Keratinocyte (primary cell): ENCODE measurements at regions not wholly inside any gene's neighbourhood (a gene's known extent, or its start where the extent isn't known, plus 50 kb on each side); places are given as distances from the start of the nearest gene placed in this dataset.

ENCODE experiments used
- DNase-seq: peaks from one replicate; pipeline ENCODE4 v3.0.0-alpha.2; 2011; ENCODE audit warnings: low read depth, missing footprints, low spot score
- FAIRE-seq: peaks from 2 replicates; lab custom pipeline; 2011; peaks lifted over from hg19 to GRCh38; lab: Jason Lieb, UNC
- H2AFZ ChIP-seq: 2 replicates; pipeline ENCODE4 v1.6.0; 2012; ENCODE audit warnings: low read length, control low read depth, inconsistent platforms; ENCODE audit not compliant: control insufficient read depth
- H3K27ac ChIP-seq: 2 replicates; pipeline ENCODE4 v1.5.1; 2011; ENCODE audit warnings: low read length; ENCODE audit not compliant: control insufficient read depth, insufficient read depth
- H3K27me3 ChIP-seq: 3 replicates; pipeline ENCODE4 v1.6.0; 2011; ENCODE audit warnings: low read length; ENCODE audit not compliant: control insufficient read depth, insufficient read depth; ENCODE audit errors: extremely low read depth
- H3K36me3 ChIP-seq, 2 experiments: 2 replicates in 1 of 2; 3 replicates in 1 of 2; pipeline ENCODE4 v1.5.1; 2011; ENCODE audit warnings: low read length in 2 of 2, mild to moderate bottlenecking in 1 of 2; ENCODE audit not compliant: control insufficient read depth in 2 of 2, insufficient read depth in 2 of 2; ENCODE audit errors: extremely low read depth in 1 of 2
- H3K4me1 ChIP-seq: 3 replicates; pipeline ENCODE4 v1.5.1; 2011; ENCODE audit warnings: low read length; ENCODE audit not compliant: control insufficient read depth, insufficient read depth; ENCODE audit errors: extremely low read depth
- H3K4me2 ChIP-seq: 3 replicates; pipeline ENCODE4 v1.6.0; 2011; ENCODE audit warnings: low read depth, low read length; ENCODE audit not compliant: control insufficient read depth, insufficient read depth; ENCODE audit errors: extremely low read depth
- H3K4me3 ChIP-seq, 3 experiments: fragments of 200-600 bp in 1 of 3; sonication (generic) in 1 of 3; 2 replicates in 2 of 3; 3 replicates in 1 of 3; pipeline ENCODE4 v1.5.1; 2011 to 2016; ENCODE audit warnings: low read length in 3 of 3, mild to moderate bottlenecking in 3 of 3, control low read depth in 2 of 3, inconsistent platforms in 1 of 3, low read depth in 1 of 3, mixed read lengths in 1 of 3, mixed run types in 1 of 3, moderate library complexity in 1 of 3; ENCODE audit not compliant: control insufficient read depth in 2 of 3, insufficient read depth in 2 of 3; ENCODE audit errors: extremely low read depth in 1 of 3
- H3K79me2 ChIP-seq: 2 replicates; pipeline ENCODE4 v1.6.0; 2012; ENCODE audit warnings: low read length; ENCODE audit not compliant: control insufficient read depth, insufficient read depth
- H3K9ac ChIP-seq: 3 replicates; pipeline ENCODE4 v1.6.0; 2011; ENCODE audit warnings: low read length; ENCODE audit not compliant: control insufficient read depth, insufficient read depth; ENCODE audit errors: extremely low read depth
- H3K9me1 ChIP-seq: 3 replicates; pipeline ENCODE4 v1.6.0; 2011; ENCODE audit warnings: low read length; ENCODE audit not compliant: control insufficient read depth, insufficient read depth; ENCODE audit errors: extremely low read depth
- H3K9me3 ChIP-seq: 2 replicates; pipeline ENCODE4 v1.5.1; 2012; ENCODE audit warnings: low read depth, low read length; ENCODE audit not compliant: control insufficient read depth
- H4K20me1 ChIP-seq: 3 replicates; pipeline ENCODE4 v1.6.0; 2011; ENCODE audit warnings: low read length; ENCODE audit not compliant: control insufficient read depth, insufficient read depth; ENCODE audit errors: extremely low read depth
- EZH2 ChIP-seq: IDR thresholded peaks from one replicate; pipeline ENCODE4 v1.6.1; 2012; ENCODE audit warnings: inconsistent platforms, mild to moderate bottlenecking, low read length, moderate library complexity
- dilution Hi-C: fragments of 300-500 bp; cut with MboI; formaldehyde crosslinking; loops from one replicate; pipeline ENCODE4 v1.7.0; 2020; ENCODE audit warnings: low sequenced_read_pairs; ENCODE audit not compliant: extremely low pct_ligation_motif_present
- TF ChIP-seq, protein P1 (sequence below), 3 experiments: IDR thresholded peaks in 1 of 3; conservative IDR thresholded peaks in 1 of 3; optimal IDR thresholded peaks in 1 of 3; 2 replicates in 2 of 3; 3 replicates in 1 of 3; pipeline versions ENCODE3 to v1.5.1; 2011; ENCODE audit warnings: low read length in 3 of 3, mild to moderate bottlenecking in 3 of 3, moderate library complexity in 2 of 3, control low read depth in 1 of 3, inconsistent platforms in 1 of 3; ENCODE audit not compliant: insufficient read depth in 2 of 3; ENCODE audit errors: extremely low read depth in 1 of 3

DNA sequence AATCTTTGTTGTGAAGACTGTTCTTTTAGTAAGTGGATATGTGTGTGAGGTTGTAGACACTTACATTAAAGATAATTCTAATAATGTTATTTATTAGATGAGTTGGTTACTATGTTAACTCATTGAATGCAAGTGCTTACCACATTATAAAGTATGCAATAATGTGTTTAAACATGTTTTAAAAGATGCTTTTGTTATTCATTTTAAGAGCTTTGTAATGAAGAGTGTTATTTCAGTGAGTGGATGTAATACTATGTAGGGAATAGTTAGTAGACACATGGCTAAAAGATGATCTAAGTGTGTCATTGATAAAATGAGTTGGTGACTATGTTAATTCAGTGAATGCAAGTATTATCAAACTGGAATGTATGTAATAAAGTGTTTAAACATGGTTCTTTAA is 70.0 kb upstream of the VOPP1 start:
- dilution Hi-C loops = no loop called here
- Histone ChIP-seq H3K4me2 (no peak overlapping the region), H3K36me3 (no peaks in the 10 kb centered on the region), H3K4me3 (no peak overlapping the region), H3K9me3 (no peaks in the 10 kb centered on the region), H3K9ac (no peak overlapping the region), H3K9me1 (no peaks in the 10 kb centered on the region), H3K4me1 (peaks cover 10% of the 10 kb centered on the region), H2AFZ (no peak overlapping the region), H3K79me2 (no peaks in the 10 kb centered on the region), H4K20me1 (no peaks in the 10 kb centered on the region), H3K27me3 (no peaks in the 10 kb centered on the region), H3K27ac (peak overlapping the region; percentile 30)
- DNase-seq (no peak), FAIRE-seq (no peak)
- TF ChIP-seq, protein P1, sequence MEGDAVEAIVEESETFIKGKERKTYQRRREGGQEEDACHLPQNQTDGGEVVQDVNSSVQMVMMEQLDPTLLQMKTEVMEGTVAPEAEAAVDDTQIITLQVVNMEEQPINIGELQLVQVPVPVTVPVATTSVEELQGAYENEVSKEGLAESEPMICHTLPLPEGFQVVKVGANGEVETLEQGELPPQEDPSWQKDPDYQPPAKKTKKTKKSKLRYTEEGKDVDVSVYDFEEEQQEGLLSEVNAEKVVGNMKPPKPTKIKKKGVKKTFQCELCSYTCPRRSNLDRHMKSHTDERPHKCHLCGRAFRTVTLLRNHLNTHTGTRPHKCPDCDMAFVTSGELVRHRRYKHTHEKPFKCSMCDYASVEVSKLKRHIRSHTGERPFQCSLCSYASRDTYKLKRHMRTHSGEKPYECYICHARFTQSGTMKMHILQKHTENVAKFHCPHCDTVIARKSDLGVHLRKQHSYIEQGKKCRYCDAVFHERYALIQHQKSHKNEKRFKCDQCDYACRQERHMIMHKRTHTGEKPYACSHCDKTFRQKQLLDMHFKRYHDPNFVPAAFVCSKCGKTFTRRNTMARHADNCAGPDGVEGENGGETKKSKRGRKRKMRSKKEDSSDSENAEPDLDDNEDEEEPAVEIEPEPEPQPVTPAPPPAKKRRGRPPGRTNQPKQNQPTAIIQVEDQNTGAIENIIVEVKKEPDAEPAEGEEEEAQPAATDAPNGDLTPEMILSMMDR (optimal IDR thresholded peaks at IDR 0.05 in 1 of 3, IDR thresholded peaks at IDR 0.05 in 1 of 3, conservative IDR thresholded peaks at IDR 0.05 in 1 of 3; ENCODE audit: extremely low read depth in 1 of 3, insufficient read depth in 2 of 3, low read length in 3 of 3) = no peak
- TF ChIP-seq EZH2 = no peak

DNA sequence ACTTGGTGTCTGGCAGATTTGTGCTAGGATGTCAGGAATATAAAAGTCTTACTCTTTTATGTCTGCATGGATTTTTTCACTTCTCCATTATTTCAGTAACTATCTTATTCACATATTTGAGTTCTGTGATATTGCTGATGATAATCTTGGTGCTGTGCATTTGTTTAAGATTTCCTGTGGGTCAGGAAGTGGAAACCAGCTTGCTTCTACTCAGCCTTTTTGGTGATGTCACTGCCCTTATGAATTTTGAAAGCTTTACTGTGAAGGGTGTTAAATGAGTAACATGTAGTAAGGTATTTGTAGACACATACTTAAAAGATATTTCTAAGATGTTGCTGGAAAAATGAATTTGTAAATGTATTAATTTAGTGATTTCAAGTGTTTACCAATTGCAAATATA is 69.5 kb upstream of the VOPP1 start:
- Histone ChIP-seq H2AFZ (no peak overlapping the region), H3K4me1 (peaks cover 10% of the 10 kb centered on the region), H3K79me2 (no peaks in the 10 kb centered on the region), H3K9ac (no peak overlapping the region), H3K9me3 (no peaks in the 10 kb centered on the region), H3K9me1 (no peaks in the 10 kb centered on the region), H3K4me3 (no peak overlapping the region), H4K20me1 (no peaks in the 10 kb centered on the region), H3K4me2 (no peak overlapping the region), H3K36me3 (no peaks in the 10 kb centered on the region), H3K27ac (peak overlapping the region; percentile 30), H3K27me3 (no peaks in the 10 kb centered on the region)
- dilution Hi-C loops = no loop called here
- DNase-seq = no peak
- FAIRE-seq = peak; percentile 51
- TF ChIP-seq EZH2 = no peak
- TF ChIP-seq, protein P1 (optimal IDR thresholded peaks at IDR 0.05 in 1 of 3, IDR thresholded peaks at IDR 0.05 in 1 of 3, conservative IDR thresholded peaks at IDR 0.05 in 1 of 3; ENCODE audit: extremely low read depth in 1 of 3, insufficient read depth in 2 of 3, low read length in 3 of 3) = no peak
